Bronchial epithelial cell (primary cell): ENCODE measurements at regions not wholly inside any gene's neighbourhood (a gene's known extent, or its start where the extent isn't known, plus 50 kb on each side); places are given as distances from the start of the nearest gene placed in this dataset.

Experiments used
- DNase-seq: peaks from one replicate; pipeline ENCODE4 v3.0.0-alpha.2; 2010; ENCODE audit warnings: low read depth
- FAIRE-seq: peaks from 2 replicates; lab custom pipeline; 2011; peaks lifted over from hg19 to GRCh38; lab: Jason Lieb, UNC
- H3K27me3 ChIP-seq: 2 replicates; pipeline ENCODE4 v1.5.1; 2011; ENCODE audit warnings: low read length; ENCODE audit not compliant: control insufficient read depth, insufficient read depth
- H3K36me3 ChIP-seq: 2 replicates; pipeline ENCODE4 v1.5.1; 2011; ENCODE audit warnings: low read length; ENCODE audit not compliant: control insufficient read depth, insufficient read depth
- H3K4me3 ChIP-seq: 2 replicates; pipeline ENCODE4 v1.5.1; 2011; ENCODE audit warnings: mild to moderate bottlenecking, low read depth, low read length, control low read depth
- CTCF ChIP-seq: IDR thresholded peaks from 2 replicates; pipeline ENCODE4 v1.5.1; 2011; ENCODE audit warnings: mild to moderate bottlenecking, moderate library complexity, low read length, control low read depth, inconsistent platforms; ENCODE audit not compliant: insufficient read depth, severe bottlenecking

- no peak overlapping the region for H3K4me3 ChIP-seq
- no peak for TF ChIP-seq CTCF
- DNase-seq (no peak), FAIRE-seq (no peak)
- no peaks in the 10 kb centered on the region for H3K36me3 ChIP-seq
- no peaks in the 10 kb centered on the region for H3K27me3 ChIP-seq
These were observed 318.6 kb downstream of the SLC4A3 start for GRCh38 chr2:219946021-219946420.

- DNase-seq (no peak), FAIRE-seq (no peak)
- no peaks in the 10 kb centered on the region for H3K27me3 ChIP-seq
- TF ChIP-seq CTCF: no peak
- H3K36me3 ChIP-seq: no peaks in the 10 kb centered on the region
- H3K4me3 ChIP-seq: no peak overlapping the region
These were observed 319.1 kb downstream of the SLC4A3 start for GRCh38 chr2:219946529-219946928.

GRCh38 chr2:219947575-219947974, 320.1 kb downstream of the SLC4A3 start:
- H3K4me3 ChIP-seq: no peak overlapping the region
- no peak for TF ChIP-seq CTCF
- FAIRE-seq: no peak
- no peaks in the 10 kb centered on the region for H3K27me3 ChIP-seq
- DNase-seq: no peak
- no peaks in the 10 kb centered on the region for H3K36me3 ChIP-seq

DNA sequence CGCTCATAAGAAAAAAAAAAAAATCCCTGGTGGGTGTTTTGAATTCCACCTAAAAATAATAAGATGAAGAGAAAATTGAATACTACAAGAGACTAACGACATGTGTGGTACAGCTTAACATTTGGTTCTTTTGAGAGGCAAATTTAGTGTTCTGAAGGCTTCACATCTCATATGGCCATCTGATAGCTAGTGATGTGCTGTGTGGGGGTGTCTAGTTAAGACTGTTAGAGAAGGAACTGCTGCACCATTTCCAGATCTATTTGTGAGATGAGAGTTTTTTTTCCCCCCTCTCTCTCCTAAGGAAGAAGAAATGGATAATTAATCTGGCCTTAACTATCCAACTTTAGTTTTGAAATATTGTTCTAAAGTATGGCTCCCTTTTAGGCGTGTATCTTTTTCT, 321.6 kb downstream of the SLC4A3 start:
- FAIRE-seq (no peak), DNase-seq (no peak)
- Histone ChIP-seq H3K27me3 (no peaks in the 10 kb centered on the region), H3K4me3 (no peak overlapping the region), H3K36me3 (no peaks in the 10 kb centered on the region)
- no peak for TF ChIP-seq CTCF

GRCh38 chr2:219951099-219951498, 323.7 kb downstream of the SLC4A3 start:
- Histone ChIP-seq H3K4me3 (no peak overlapping the region), H3K36me3 (no peaks in the 10 kb centered on the region), H3K27me3 (no peaks in the 10 kb centered on the region)
- TF ChIP-seq CTCF: no peak
- DNase-seq (no peak), FAIRE-seq (no peak)

GRCh38 chr2:219954331-219954730, 326.9 kb downstream of the SLC4A3 start:
- H3K27me3 ChIP-seq: no peaks in the 10 kb centered on the region
- DNase-seq: peak; percentile 16
- no peak for FAIRE-seq
- H3K4me3 ChIP-seq: no peak overlapping the region
- TF ChIP-seq CTCF: no peak
- H3K36me3 ChIP-seq: no peaks in the 10 kb centered on the region
